ENCODE measurements at regions not wholly inside any gene's neighbourhood (a gene's known extent, or its start where the extent isn't known, plus 50 kb on each side); places are given as distances from the start of the nearest gene placed in this dataset.

DNA sequence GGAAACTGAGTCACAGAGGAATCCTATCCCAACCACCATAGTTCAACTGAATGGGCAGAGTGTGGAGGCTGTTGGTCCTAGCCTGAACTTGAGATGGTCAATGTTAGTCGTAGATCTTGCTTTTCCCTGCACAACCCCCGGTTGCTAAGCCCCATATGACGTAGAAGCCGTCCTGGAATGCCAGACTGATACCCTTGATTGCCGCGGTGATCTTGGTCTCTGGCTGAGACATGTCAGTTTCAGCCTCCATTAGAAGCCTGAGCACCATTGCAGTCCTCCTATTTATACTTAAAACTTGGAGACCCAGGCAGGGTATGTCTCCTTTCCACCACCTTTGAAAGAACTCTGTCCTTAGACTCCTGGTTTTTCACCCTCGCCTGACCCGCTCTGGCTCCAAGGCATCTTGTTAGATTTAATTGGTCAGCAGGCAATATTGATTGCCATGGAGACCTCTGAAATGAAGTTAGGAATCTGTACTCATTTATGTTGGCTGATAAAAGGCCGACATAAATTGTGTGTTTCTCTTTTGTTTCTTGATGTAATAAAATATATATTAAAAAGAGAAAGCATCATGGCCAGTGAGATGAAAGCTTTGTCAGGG lies 53.4 kb downstream of the RPLP1 start:
- DNase-seq (ENCODE audit: low read depth, low spot score) = no peak

DNA sequence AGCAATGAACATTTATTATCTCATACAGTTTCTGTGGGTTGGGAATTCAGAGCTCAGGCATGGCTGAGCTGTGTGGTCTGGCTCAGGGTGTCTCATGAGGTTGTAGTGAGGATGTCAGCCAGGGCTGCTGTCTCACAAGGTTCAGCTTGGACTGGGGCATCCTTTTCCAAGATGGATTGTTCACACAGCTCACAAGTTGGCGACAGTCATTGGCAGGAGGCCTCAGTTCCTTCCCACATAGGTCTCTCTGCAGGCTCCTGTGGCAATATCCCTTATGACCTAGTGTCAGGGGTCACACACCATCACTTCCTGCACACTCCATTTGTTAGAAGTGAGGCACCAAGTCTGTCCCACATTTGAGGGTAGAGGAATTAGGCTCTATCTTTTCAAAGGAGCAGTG lies 56.0 kb downstream of the RPLP1 start:
- no peak for DNase-seq (ENCODE audit: low read depth, low spot score)

DNA sequence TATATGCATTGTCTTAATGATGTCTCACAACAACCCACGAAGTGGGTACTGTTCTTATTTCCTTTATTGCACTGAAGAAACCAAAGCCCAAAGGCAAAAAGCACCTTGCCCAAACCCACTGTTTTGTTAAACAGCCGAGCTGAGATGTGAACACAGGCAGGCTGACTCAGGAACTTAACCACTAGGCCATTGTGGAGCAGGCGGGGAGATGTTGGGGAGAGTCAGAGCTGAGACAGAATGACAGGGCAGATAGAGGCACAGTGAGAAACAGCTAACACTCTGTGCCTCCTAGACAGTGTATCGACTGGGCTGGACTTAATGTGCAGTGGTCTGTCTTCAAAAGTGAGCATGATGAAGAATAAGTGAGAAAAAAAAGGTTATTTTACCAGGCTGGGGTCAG lies 56.5 kb downstream of the RPLP1 start:
- no peak for DNase-seq (ENCODE audit: low read depth, low spot score)

DNA sequence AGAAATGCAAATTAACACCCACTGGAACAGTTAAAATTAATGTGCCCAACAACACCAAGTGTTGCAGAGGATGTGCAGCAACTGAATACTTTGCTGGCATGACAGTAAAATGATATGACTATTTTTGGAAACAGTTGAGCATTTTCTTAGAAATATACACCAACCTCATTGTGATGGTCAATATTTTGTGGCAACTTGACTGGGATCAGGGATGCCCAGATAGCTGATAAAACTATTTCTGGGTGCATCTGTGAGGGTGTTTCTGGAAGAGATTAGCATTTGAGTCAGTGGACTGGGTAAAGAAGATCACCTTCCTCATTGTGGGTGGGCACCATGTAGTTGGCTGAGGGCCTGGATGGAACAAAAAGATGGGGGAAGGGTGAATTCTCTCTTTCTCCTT lies 57.9 kb downstream of the RPLP1 start:
- DNase-seq (ENCODE audit: low read depth, low spot score) = no peak

DNA sequence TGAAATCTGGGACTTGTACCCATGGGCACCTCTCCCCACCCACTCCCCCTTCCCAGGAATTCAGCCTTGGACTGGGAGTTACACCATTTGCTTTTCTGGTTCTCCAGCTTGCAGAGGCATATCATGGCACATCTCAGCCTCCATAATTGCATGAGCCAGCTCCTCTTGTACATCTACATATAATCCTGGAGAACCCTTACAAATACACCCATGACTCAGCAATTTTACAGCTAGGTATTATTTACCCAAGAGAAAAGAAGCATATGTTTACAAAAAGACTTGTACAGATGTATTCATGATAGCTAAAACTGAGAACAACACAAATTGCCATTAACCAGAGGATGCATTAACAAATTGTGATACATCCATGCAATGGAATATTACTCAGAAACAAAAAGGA lies 58.4 kb downstream of the RPLP1 start:
- no peak for DNase-seq (ENCODE audit: low read depth, low spot score)

DNA sequence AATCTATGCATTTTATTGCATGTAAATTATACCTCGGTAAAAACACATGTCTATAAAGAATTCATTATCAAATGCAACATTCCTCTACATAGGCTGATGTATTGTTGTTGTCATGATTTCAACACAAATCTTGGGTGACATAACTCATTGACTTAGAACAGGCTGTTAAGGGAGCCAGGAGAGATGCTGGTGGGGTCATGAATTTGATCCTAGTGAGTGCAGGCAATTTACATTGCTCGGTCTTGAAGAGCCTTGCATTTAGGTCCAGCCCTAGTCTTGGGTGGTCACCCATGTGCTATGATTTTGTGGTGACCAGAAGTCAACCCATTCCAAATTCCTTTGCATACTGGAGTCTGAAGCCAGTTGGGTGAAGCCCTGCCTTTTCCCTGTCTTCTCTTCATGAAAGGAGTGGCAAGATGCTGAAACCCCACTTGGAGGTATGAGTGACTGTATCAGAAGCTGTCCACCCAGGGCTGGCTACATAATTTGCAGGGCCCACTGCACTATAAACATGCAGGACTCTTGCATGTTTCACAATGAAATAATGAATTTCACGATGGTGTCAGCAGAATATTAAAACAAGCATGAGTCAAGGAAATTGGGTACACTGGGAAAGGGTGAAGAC lies 59.2 kb downstream of the RPLP1 start:
- DNase-seq (ENCODE audit: low read depth, low spot score) = no peak

DNA sequence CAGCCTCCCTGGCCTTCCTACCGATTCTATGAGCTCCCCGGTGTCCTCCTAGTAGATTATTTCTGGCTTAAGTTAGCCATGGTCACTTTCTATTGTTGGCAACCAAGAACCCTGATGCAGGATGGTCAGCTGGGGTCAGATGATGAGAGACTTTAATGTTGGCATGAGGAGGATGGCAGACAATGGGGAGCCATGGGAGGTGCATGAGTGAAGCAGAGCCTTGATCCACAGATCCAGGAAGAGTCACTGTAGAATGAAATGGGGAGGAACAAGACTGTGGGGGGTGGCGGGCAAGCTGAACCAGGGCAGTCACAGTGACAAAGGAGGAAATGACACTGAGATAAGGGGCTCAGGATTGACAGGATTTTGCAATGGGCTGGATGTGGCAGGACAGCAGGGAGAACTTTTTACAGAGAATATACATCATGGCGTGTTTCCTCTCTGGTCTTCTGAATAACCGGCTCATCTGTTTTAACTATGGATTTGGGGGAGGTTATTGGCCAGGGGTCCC lies 60.9 kb downstream of the RPLP1 start:
- DNase-seq (ENCODE audit: low read depth, low spot score) = no peak

DNA sequence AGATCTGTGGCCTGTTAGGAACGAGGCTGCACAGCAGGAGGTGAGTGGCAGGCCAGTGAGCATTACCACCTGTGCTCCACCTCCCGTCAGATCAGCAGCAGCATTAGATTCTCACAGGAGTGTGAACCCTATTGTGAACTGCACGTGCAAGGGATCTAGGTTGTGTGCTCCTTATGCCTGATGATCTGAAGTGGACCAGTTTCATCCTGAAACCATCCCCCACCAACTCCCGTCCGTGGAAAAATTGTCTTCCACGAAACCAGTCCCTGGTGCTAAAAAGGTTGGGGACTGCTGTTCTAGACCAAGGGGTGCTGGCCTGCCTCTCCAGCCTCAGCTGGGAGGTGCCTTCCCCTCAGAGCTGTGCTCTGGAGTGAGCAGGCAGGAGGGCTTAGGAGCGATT lies 61.4 kb downstream of the RPLP1 start:
- DNase-seq (ENCODE audit: low read depth, low spot score) = no peak

DNA sequence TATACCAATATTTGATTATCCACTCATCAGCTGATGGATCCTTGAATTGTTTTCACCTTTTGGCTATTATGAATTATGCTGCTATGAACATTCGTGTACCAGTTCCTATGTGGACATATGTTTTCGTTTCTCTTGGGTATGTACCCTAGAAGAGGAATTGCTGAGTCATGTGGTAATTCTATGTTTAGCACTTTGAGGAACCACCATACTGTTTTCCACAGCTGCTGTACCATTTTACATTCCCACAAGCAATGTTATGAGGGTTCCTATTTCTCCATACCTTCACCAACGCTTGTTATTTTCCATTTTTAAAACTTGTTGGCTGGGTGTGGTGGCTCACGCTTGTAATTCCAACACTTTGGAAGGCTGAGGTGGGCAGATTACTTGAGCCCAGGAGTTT lies 62.9 kb downstream of the RPLP1 start:
- no peak for DNase-seq (ENCODE audit: low read depth, low spot score)

DNA sequence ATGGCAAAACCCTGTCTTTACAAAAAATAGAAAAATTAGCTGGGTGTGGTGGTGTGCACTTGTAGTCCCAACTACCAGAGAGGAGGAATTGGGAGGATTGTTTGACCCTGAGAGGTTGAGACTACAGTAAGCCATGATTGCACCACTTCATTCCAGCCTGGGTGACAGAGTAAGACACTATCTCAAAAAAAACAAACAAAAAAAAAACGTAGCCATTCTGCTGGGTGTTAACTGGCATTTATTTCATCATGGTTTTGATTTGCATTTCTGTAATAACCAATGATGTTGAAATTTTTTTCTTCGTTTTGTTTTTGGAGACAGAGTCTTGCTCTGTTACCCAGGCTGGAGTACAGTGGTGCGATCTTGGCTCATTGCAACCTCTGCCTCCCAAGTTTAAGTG lies 63.3 kb downstream of the RPLP1 start:
- no peak for DNase-seq (ENCODE audit: low read depth, low spot score)

DNA sequence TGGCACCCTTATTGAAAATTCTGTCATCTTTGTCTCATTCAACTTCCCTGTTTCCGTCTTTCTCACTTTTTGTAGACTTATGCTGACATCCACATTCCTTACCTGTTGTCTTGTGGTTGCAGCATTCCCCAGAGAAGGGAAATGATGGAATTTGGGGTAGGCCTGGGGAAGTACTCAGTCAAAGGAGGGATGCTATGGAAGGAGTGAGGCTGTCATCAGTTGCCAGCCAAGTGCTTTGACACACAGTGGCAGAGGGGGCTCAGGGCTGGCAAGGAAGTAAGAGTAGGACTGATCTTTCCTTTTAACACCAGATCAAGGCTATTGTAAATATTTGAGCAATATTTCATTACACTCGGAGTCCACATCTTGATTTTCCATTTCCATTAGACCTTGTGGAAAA lies 64.4 kb downstream of the RPLP1 start:
- no peak for DNase-seq (ENCODE audit: low read depth, low spot score)

DNA sequence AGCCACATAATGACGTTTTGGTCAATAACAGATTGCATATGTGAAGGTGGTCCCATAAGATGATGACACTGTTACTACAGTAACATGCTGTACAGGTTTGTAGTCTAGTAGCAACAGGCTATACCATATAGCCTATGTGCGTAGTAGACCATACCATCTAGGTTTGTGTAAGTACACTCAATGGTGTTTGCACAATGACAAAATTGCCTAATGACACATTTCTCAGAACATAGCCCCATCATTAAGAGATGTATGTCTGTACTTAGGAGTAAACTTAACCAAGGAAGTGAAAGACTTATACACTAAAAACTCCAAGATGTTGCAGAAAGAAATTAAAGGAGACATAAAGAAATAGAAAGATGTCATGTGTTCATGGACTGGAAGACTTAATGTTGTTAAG lies 66.2 kb downstream of the RPLP1 start:
- no peak for DNase-seq (ENCODE audit: low read depth, low spot score)

DNA sequence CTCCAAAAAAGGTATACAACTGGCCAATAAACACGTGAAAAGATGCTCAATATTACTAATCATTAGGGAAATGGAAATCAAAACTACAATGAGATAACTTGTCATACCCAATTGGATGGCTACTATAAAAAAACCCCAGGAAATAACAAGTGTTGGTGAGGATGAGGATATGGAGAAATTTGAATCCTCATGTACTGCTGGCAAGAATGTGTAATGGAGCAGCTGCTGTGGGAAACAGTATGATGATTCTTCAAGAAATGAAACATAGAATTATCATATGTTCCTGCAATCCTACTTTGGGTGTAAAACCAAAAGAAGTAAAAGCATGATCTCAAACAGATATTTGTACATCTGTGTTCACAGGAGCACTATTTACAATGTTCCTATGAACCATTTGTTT lies 67.4 kb downstream of the RPLP1 start:
- DNase-seq (ENCODE audit: low read depth, low spot score) = no peak

DNA sequence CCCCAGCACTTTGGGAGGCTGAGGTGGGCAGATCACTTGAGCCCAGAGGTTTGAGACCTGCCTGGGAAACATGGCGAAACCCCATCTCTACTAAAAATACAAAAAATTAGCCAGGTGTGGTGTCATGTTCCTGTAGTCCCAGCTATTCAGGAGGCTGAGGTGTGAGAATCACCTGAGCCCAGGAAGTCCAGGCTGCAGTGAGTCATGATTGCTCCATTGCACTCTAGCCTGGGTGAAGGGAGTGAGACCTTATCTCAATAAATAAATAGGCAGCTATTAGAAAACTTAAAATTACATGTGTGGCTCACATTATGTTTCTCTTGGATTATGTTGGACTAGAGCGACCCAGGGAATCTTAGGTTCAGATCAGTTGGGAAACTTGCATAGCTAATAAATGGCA lies 69.7 kb downstream of the RPLP1 start:
- no peak for DNase-seq (ENCODE audit: low read depth, low spot score)

DNA sequence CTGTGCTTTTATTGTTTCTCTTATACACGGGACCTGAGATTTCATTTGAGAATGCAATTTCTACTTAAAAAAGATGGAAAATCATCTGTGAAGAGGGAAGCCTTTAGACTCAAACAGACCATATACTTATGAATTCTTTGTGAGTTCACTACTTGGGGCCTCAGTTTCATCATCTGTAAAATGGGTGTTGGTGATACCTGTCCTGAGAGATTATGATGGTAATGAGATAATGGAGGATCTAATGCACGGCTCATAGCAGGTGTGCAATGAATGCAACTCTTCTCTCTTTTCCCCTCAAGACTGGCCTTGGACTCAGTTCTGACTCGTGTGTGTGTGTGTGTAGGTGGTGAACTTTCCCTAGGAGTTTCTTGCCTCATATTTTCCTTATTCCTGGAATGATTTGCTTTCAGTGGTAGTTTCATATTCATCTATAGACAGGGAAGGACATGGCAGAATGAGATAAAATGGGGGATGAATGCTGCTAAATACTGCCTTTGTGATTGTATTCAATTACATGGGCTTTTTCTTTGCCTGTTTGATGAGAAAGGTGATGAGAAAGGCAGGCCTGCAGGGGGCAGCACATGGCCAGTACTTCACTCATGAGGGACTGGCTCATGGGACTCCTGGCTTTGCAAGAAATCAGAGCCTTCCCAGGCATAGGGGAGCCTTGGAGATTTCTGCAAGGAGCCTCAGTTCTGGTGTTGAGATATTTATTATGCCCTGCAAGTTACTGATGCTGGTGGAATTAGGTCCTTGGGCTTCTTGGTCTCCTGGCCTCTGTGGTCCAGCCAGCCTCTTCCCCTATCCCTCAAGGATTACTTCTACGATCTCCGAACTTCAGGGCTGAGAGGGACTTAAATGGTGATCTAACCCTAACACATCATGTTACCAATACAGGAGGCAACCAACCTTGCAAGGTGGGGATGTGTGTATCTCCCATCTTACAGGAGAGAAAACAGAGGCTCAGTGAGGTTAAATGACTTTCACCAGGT lies 70.7 kb downstream of the RPLP1 start:
- DNase-seq (ENCODE audit: low read depth, low spot score) = peak; percentile 19

DNA sequence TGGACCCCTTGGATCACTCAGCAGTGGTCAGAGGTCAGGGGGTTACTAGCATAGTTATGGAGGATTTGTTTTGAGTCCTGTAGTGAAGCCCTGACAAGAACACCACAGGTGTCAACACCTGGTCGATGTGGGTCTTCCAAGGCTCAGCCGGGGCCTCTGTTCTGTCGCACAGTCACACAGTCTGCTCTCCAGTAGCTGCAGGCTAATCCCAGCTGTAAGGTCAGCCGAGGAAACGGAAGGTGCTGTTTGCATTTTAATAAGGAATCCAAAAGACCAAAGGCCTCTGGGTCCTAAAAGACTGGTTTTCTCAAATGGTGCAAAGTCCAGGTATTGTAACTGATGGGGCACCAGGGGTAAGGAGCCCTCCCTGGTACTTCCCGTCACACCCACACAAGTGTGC lies 71.7 kb downstream of the RPLP1 start:
- DNase-seq (ENCODE audit: low read depth, low spot score) = no peak

DNA sequence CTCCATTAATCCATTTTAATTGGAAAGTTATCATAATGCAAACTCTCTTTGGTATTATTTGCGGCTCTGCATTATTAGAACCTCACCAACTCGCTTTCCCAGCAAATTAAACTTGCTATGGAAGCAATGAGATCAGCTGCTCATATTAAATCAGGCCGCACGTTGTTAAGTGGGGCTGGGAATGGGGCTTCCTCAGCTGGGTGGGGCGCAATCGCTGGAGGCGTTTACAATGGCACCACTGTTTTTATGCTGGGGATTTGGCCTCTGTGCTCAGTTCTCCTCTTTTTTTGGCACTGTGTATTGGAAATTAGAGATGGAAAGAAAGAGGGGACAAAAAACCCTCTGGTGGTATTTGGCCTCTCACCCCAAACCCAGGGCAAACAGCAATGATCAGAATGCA lies 72.2 kb downstream of the RPLP1 start:
- DNase-seq (ENCODE audit: low read depth, low spot score) = no peak

DNA sequence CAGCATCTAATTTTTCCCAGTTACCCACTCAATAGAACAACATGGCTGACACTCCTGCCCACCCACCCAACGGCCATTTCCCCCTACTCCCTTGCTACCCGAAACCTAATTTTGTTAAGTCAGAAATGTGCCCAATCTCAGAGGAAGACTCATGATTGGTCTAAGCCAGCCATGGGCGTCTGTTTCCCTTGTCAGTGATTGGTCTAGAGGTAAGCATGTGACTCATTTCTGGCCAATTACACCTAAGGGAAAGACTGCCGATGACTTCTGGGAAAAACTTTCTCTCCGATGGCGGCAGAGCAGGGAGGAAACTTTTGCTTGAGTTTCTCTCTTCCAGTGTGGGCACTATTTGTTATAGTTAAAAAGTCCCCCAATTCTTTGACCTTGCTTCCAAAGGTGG lies 72.9 kb downstream of the RPLP1 start:
- no peak for DNase-seq (ENCODE audit: low read depth, low spot score)

DNA sequence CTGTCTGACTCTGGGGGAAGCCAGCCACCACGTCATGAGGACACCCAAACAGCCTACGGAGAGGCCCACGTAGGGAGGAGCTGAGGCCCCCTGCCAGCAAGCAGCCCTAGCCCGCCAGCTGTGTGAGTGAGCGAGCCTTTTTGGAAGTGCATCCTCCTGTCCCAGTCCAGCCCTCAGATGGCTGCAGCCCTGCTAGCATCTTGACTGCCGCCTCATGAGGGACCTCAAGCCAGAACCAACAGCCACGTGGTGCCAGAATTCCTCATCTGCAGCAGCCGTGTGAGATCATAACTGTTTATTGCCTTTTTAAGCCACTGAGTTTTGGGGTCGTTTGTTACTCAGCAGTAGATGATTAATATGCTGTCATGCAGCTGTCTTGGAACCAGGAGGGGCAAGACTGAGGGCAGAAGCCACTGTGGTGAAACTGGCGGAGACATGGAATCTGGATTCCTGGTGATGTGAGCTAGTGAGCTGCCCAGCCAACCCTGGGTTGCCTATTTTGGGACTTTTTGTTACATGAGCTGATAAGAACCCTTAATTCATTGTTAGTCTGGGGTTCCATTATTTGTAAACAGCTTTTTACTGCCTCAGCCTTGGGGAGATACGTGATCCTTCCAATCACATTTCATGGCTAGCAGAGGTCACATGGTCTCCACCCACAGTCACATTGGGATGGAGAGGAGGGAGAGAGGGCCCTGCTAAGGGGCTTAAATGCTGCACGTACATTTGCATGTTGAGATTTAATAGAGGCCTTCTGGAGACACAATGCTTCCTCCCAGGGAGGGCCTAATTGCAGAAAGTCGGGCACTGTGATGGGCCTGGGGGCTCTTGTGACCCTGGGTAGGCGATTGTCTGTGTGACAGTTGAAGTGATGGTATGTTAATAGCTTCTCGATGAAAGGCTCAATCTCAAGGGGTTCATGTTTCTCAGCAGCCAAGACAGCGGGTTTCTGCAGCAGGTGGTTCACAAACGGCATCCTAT lies 73.8 kb downstream of the RPLP1 start:
- no peak for DNase-seq (ENCODE audit: low read depth, low spot score)

DNA sequence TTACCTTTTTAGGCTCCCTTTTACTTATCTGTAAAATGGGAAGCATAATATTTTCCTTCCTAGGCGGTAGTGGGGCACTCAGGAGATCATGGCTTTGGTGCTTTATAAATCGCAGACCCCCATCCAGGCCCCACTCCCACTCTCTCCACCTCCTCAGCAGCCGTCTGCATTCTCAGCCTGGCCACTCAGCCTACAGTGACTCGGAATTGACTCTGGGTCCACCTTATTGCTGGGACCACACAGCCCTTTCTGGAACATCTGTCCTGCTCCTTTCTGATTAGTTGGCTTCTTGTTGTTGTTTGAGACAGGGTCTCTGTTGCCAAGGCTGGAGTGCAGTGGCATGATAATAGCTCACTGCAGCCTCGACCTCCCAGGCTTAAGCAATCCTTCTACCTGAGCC lies 76.5 kb downstream of the RPLP1 start:
- DNase-seq (ENCODE audit: low read depth, low spot score) = no peak

DNA sequence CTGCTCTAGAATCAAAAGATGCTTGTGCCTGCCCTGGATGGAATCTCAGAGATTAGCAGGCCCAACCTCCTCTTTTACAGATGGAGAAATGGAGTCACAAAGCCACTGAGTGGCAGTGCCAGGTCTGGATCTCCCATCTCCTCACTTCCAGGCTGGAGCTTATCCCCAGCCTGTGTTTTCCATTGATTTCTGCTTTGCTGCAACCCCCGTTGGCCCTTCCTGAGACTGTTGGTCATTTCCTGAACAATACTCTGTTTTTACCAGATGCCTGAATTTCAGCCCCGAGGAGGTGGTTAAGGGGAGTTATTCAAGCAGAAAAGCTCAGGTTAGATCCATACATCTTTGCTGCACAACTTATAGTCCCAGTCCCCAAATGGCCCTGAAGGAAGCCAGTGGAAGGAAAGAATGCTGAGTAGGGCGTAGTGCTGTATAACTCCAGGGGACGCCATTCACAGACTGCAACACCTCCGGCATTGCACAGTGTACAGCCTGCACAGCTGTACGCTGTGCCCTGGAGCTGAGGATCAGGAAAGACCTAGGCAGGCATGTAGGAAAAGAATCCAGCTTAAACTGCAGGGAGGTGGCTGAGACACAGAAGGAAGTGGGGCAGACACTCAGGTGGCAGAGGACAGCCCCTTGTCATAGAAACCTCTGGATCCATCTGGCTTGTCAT lies 77.5 kb downstream of the RPLP1 start:
- DNase-seq (ENCODE audit: low read depth, low spot score) = no peak

All from activated naive CD8-positive, alpha-beta T cell treated with anti-CD3 and anti-CD28 coated beads, Interleukin-2, amount 50 U/mL, for 16 hours (primary cell).